ENCODE measurements at regions not wholly inside any gene's neighbourhood (a gene's known extent, or its start where the extent isn't known, plus 50 kb on each side); places are given as distances from the start of the nearest gene placed in this dataset.

DNA sequence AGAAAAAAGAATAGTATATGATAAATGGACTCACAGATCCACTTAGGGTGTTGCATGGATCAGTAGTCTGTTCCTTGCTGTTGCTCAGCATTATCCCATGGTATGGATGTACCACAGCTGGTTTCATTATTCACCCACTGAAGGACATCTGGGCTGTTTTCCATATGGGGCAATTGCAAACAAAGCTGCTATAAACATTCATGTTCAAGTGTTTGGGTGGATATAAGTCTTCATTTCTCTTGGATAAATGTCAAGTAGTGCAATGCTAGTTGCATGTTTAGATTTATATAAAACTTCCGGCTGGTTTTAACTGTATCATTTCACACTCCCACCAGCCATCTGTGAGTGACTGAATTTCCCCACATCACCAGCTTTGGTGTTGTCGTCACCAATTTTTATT is 137.7 kb downstream of the ASB7 start:
- BruUV-seq (replicated peaks) = no TSS peak
- intact Hi-C loops (cut with micrococcal nuclease; ENCODE audit: unreplicated experiment) = no loop called here
- ChIA-PET CTCF (no interaction called here), POLR2A (ENCODE audit: low non-redundant PET) (no interaction called here)
- Histone ChIP-seq H3K4me3 (ENCODE audit: low read depth, low read length, poor library complexity, severe bottlenecking) (no peak overlapping the region), H3K36me3 (ENCODE audit: insufficient read depth, low read length, poor library complexity, severe bottlenecking) (no peaks in the 10 kb centered on the region), H3K27me3 (replicated peaks; ENCODE audit: insufficient read depth, low read depth, low read length, poor library complexity) (peaks cover 31% of the 10 kb centered on the region), H3K27ac (ENCODE audit: low read depth, low read length, poor library complexity, severe bottlenecking) (no peak overlapping the region), H3K9me3 (ENCODE audit: low read depth, low read length, poor library complexity, severe bottlenecking) (no peaks in the 10 kb centered on the region), H3K4me1 (ENCODE audit: insufficient read depth, low read length, poor library complexity, severe bottlenecking) (no peaks in the 10 kb centered on the region)
- DNase-seq (ENCODE audit: low spot score) = no peak
- TF ChIP-seq, protein P1, sequence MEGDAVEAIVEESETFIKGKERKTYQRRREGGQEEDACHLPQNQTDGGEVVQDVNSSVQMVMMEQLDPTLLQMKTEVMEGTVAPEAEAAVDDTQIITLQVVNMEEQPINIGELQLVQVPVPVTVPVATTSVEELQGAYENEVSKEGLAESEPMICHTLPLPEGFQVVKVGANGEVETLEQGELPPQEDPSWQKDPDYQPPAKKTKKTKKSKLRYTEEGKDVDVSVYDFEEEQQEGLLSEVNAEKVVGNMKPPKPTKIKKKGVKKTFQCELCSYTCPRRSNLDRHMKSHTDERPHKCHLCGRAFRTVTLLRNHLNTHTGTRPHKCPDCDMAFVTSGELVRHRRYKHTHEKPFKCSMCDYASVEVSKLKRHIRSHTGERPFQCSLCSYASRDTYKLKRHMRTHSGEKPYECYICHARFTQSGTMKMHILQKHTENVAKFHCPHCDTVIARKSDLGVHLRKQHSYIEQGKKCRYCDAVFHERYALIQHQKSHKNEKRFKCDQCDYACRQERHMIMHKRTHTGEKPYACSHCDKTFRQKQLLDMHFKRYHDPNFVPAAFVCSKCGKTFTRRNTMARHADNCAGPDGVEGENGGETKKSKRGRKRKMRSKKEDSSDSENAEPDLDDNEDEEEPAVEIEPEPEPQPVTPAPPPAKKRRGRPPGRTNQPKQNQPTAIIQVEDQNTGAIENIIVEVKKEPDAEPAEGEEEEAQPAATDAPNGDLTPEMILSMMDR (conservative IDR thresholded peaks at IDR 0.05; ENCODE audit: low read depth, low read length) = no peak
- TF ChIP-seq EZH2 (IDR thresholded peaks at IDR 0.05; ENCODE audit: borderline replicate concordance, low read depth, low read length, poor library complexity, severe bottlenecking) = no peak

GRCh38 chr15:100751585-100751984 is 128.0 kb upstream of the ALDH1A3 start:
- no peak for DNase-seq (ENCODE audit: low spot score)
- peaks cover 5% of the 10 kb centered on the region for H3K27me3 ChIP-seq (replicated peaks; ENCODE audit: insufficient read depth, low read depth, low read length, poor library complexity)
- no peaks in the 10 kb centered on the region for H3K9me3 ChIP-seq (ENCODE audit: low read depth, low read length, poor library complexity, severe bottlenecking)
- H3K4me1 ChIP-seq (ENCODE audit: insufficient read depth, low read length, poor library complexity, severe bottlenecking) = no peaks in the 10 kb centered on the region
- no peak overlapping the region for H3K4me3 ChIP-seq (ENCODE audit: low read depth, low read length, poor library complexity, severe bottlenecking)
- intact Hi-C loops (cut with micrococcal nuclease; ENCODE audit: unreplicated experiment) = no loop called here
- TF ChIP-seq EZH2 (IDR thresholded peaks at IDR 0.05; ENCODE audit: borderline replicate concordance, low read depth, low read length, poor library complexity, severe bottlenecking) = no peak
- TF ChIP-seq, protein P1 (conservative IDR thresholded peaks at IDR 0.05; ENCODE audit: low read depth, low read length) = no peak
- no peaks in the 10 kb centered on the region for H3K36me3 ChIP-seq (ENCODE audit: insufficient read depth, low read length, poor library complexity, severe bottlenecking)
- ChIA-PET POLR2A (ENCODE audit: low non-redundant PET) (no interaction called here), CTCF (no interaction called here)
- BruUV-seq (replicated peaks) = no TSS peak
- no peak overlapping the region for H3K27ac ChIP-seq (ENCODE audit: low read depth, low read length, poor library complexity, severe bottlenecking)

GRCh38 chr15:100753503-100753902 is 126.1 kb upstream of the ALDH1A3 start:
- Histone ChIP-seq H3K36me3 (ENCODE audit: insufficient read depth, low read length, poor library complexity, severe bottlenecking) (no peaks in the 10 kb centered on the region), H3K27me3 (replicated peaks; ENCODE audit: insufficient read depth, low read depth, low read length, poor library complexity) (no peaks in the 10 kb centered on the region), H3K4me3 (ENCODE audit: low read depth, low read length, poor library complexity, severe bottlenecking) (no peak overlapping the region), H3K9me3 (ENCODE audit: low read depth, low read length, poor library complexity, severe bottlenecking) (no peaks in the 10 kb centered on the region), H3K27ac (ENCODE audit: low read depth, low read length, poor library complexity, severe bottlenecking) (no peak overlapping the region), H3K4me1 (ENCODE audit: insufficient read depth, low read length, poor library complexity, severe bottlenecking) (no peaks in the 10 kb centered on the region)
- DNase-seq (ENCODE audit: low spot score) = no peak
- ChIA-PET CTCF (no interaction called here), POLR2A (ENCODE audit: low non-redundant PET) (no interaction called here)
- no peak for TF ChIP-seq EZH2 (IDR thresholded peaks at IDR 0.05; ENCODE audit: borderline replicate concordance, low read depth, low read length, poor library complexity, severe bottlenecking)
- TF ChIP-seq, protein P1 (conservative IDR thresholded peaks at IDR 0.05; ENCODE audit: low read depth, low read length) = no peak
- intact Hi-C loops (cut with micrococcal nuclease; ENCODE audit: unreplicated experiment) = no loop called here
- BruUV-seq (replicated peaks) = no TSS peak
